A673 (cell line): ENCODE measurements at regions not wholly inside any gene's neighbourhood (a gene's known extent, or its start where the extent isn't known, plus 50 kb on each side); places are given as distances from the start of the nearest gene placed in this dataset.

ENCODE experiments used
- BruUV-seq: library from RNA; stranded (reverse); fragments of 400-500 nt; replicated peaks from 2 replicates; lab custom pipeline; 2021; lab: Mats Ljungman, UMichigan
- CTCF ChIA-PET: fragments of 300-600 bp; sonication (Branson Sonifier 250); formaldehyde crosslinking; loops from one replicate; lab custom pipeline; 2022; ENCODE audit warnings: antibody characterized with exemption; lab: Charles Lee
- POLR2A ChIA-PET: fragments of 300-600 bp; sonication (Branson Sonifier 250); formaldehyde crosslinking; loops from one replicate; lab custom pipeline; 2022; ENCODE audit warnings: antibody characterized with exemption; ENCODE audit not compliant: low non-redundant PET; lab: Charles Lee
- DNase-seq: peaks from one replicate; pipeline ENCODE4 v3.0.0-alpha.2; 2015; ENCODE audit warnings: low spot score
- H3K27ac ChIP-seq: fragments of 200-600 bp; sonication (generic); 2 replicates; pipeline ENCODE4 v1.5.1; 2016; ENCODE audit warnings: mixed run types, low read depth, mild to moderate bottlenecking, mixed read lengths, antibody characterized with exemption, low read length; ENCODE audit not compliant: poor library complexity, severe bottlenecking
- H3K27me3 ChIP-seq: fragments of 200-600 bp; sonication (generic); replicated peaks from 2 replicates; pipeline ENCODE4 v1.6.1; 2017; ENCODE audit warnings: mixed run types, low read depth, mild to moderate bottlenecking, mixed read lengths, antibody characterized with exemption, low read length; ENCODE audit not compliant: insufficient read depth, poor library complexity
- H3K36me3 ChIP-seq: fragments of 200-600 bp; sonication (generic); 2 replicates; pipeline ENCODE4 v1.6.1; 2016; ENCODE audit warnings: mixed run types, mild to moderate bottlenecking, mixed read lengths, antibody characterized with exemption, low read length; ENCODE audit not compliant: insufficient read depth, poor library complexity, severe bottlenecking
- H3K4me1 ChIP-seq: fragments of 200-600 bp; sonication (generic); 2 replicates; pipeline ENCODE4 v1.6.1; 2017; ENCODE audit warnings: mixed run types, mild to moderate bottlenecking, mixed read lengths, antibody characterized with exemption, low read length; ENCODE audit not compliant: insufficient read depth, poor library complexity, severe bottlenecking
- H3K4me3 ChIP-seq: fragments of 200-600 bp; sonication (generic); 2 replicates; pipeline ENCODE4 v1.5.1; 2016; ENCODE audit warnings: low read depth, mixed run types, mild to moderate bottlenecking, mixed read lengths, low read length; ENCODE audit not compliant: poor library complexity, severe bottlenecking
- H3K9me3 ChIP-seq: fragments of 200-600 bp; sonication (generic); 2 replicates; pipeline ENCODE4 v1.6.1; 2016; ENCODE audit warnings: mixed run types, low read depth, mild to moderate bottlenecking, mixed read lengths, antibody characterized with exemption, low read length; ENCODE audit not compliant: poor library complexity, severe bottlenecking
- CTCF ChIP-seq: fragments of 300-800, 200-600 bp; sonication (generic); conservative IDR thresholded peaks from 2 replicates; pipeline ENCODE4 v1.5.1; 2017; ENCODE audit warnings: low read depth, mild to moderate bottlenecking, antibody characterized with exemption, low read length, moderate library complexity, mixed read lengths
- EZH2 ChIP-seq: fragments of 200-600 bp; sonication (generic); IDR thresholded peaks from 2 replicates; pipeline ENCODE4 v1.6.1; 2017; ENCODE audit warnings: borderline replicate concordance, low read depth, mild to moderate bottlenecking, mixed read lengths, antibody characterized with exemption, low read length; ENCODE audit not compliant: poor library complexity, severe bottlenecking
- intact Hi-C: fragments of 100-400 bp; cut with micrococcal nuclease; formaldehyde crosslinking; loops from one replicate; pipeline ENCODE4 v1.10.0; 2022; ENCODE audit not compliant: unreplicated experiment

GRCh38 chr13:97121894-97122293 is 100.2 kb upstream of the MBNL2 start:
- intact Hi-C loops: no loop called here
- Histone ChIP-seq H3K9me3 (no peaks in the 10 kb centered on the region), H3K36me3 (no peaks in the 10 kb centered on the region), H3K27me3 (no peaks in the 10 kb centered on the region), H3K4me3 (no peak overlapping the region), H3K4me1 (peaks cover 25% of the 10 kb centered on the region), H3K27ac (no peak overlapping the region)
- TF ChIP-seq CTCF (no peak), EZH2 (no peak)
- CTCF ChIA-PET: no interaction called here
- DNase-seq: no peak
- BruUV-seq: no TSS peak
- POLR2A ChIA-PET: no interaction called here

GRCh38 chr13:97122381-97122996 is 99.6 kb upstream of the MBNL2 start:
- Histone ChIP-seq H3K4me3 (no peak overlapping the region), H3K4me1 (peaks cover 25% of the 10 kb centered on the region), H3K36me3 (no peaks in the 10 kb centered on the region), H3K27ac (no peak overlapping the region), H3K27me3 (no peaks in the 10 kb centered on the region), H3K9me3 (no peaks in the 10 kb centered on the region)
- CTCF ChIA-PET: no interaction called here
- peak; percentile 23 for DNase-seq
- intact Hi-C loops: no loop called here
- BruUV-seq: no TSS peak
- POLR2A ChIA-PET: no interaction called here
- TF ChIP-seq CTCF: no peak

- H3K36me3 ChIP-seq: no peaks in the 10 kb centered on the region
- H3K27ac ChIP-seq: peak overlapping the region; percentile 47
- TF ChIP-seq CTCF (no peak), EZH2 (no peak)
- no TSS peak for BruUV-seq
- H3K4me3 ChIP-seq: no peak overlapping the region
- intact Hi-C loops: no loop called here
- H3K4me1 ChIP-seq: peaks cover 25% of the 10 kb centered on the region
- CTCF ChIA-PET: interaction anchor here (2.1 kb wide), 1 partner anchor 15 kb away, joined by 18 read pairs; no protein-coding TSS in a partner anchor
- POLR2A ChIA-PET: no interaction called here
- H3K27me3 ChIP-seq: no peaks in the 10 kb centered on the region
- H3K9me3 ChIP-seq: no peaks in the 10 kb centered on the region
- DNase-seq: no peak
Observed at GRCh38 chr13:97124206-97124605, 97.9 kb upstream of the MBNL2 start.
